Panc1 (cell line): ENCODE measurements at regions not wholly inside any gene's neighbourhood (a gene's known extent, or its start where the extent isn't known, plus 50 kb on each side); places are given as distances from the start of the nearest gene placed in this dataset.

Source experiments
- REST ChIP-seq, 2 experiments: IDR thresholded peaks; 2 replicates each; pipeline ENCODE4 v1.6.1; 2011 to 2012; ENCODE audit warnings: low read depth in 2 of 2, control low read depth in 1 of 2, low read length in 1 of 2, mild to moderate bottlenecking in 1 of 2, moderate library complexity in 1 of 2; ENCODE audit not compliant: insufficient read depth in 1 of 2
- TCF7L2 ChIP-seq: IDR thresholded peaks from 2 replicates; pipeline ENCODE4 v1.6.1; 2011; ENCODE audit warnings: mild to moderate bottlenecking, low read depth, low read length, inconsistent platforms
- TF ChIP-seq, protein P1 (sequence below): fragments of 450-650 bp; IDR thresholded peaks from 2 replicates; pipeline ENCODE4 v1.5.1; 2017; ENCODE audit warnings: mild to moderate bottlenecking

GRCh38 chr16:6531067-6531466, 801.6 kb upstream of the RBFOX1 start:
- TF ChIP-seq, protein P1, sequence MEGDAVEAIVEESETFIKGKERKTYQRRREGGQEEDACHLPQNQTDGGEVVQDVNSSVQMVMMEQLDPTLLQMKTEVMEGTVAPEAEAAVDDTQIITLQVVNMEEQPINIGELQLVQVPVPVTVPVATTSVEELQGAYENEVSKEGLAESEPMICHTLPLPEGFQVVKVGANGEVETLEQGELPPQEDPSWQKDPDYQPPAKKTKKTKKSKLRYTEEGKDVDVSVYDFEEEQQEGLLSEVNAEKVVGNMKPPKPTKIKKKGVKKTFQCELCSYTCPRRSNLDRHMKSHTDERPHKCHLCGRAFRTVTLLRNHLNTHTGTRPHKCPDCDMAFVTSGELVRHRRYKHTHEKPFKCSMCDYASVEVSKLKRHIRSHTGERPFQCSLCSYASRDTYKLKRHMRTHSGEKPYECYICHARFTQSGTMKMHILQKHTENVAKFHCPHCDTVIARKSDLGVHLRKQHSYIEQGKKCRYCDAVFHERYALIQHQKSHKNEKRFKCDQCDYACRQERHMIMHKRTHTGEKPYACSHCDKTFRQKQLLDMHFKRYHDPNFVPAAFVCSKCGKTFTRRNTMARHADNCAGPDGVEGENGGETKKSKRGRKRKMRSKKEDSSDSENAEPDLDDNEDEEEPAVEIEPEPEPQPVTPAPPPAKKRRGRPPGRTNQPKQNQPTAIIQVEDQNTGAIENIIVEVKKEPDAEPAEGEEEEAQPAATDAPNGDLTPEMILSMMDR: no peak
- no peak for TF ChIP-seq TCF7L2
- no peak for TF ChIP-seq REST (IDR thresholded peaks at IDR 0.05; ENCODE audit: insufficient read depth in 1 of 2, low read depth in 2 of 2, low read length in 1 of 2)
